GM18519 (cell line): ENCODE measurements at regions not wholly inside any gene's neighbourhood (a gene's known extent, or its start where the extent isn't known, plus 50 kb on each side); places are given as distances from the start of the nearest gene placed in this dataset.
"Not testable (repeated sequence)": the region's sequence is repeated elsewhere in the genome, so short reads cannot be mapped to it uniquely, and the experiment has no call there.

Experiments
- ATAC-seq: cut with Tn5 transposase; IDR thresholded peaks from one replicate; pipeline ENCODE4 v1.9.1; 2021; ENCODE audit warnings: mild to moderate bottlenecking, moderate library complexity; ENCODE audit not compliant: unreplicated experiment, low FRiP score

GRCh38 chr2:129923265-129924091, 56.0 kb upstream of the RAB6C start:
- no peak for ATAC-seq

GRCh38 chr2:129924115-129924514, 55.4 kb upstream of the RAB6C start:
- ATAC-seq, result not testable (repeated sequence)

GRCh38 chr2:129925381-129925780, 54.1 kb upstream of the RAB6C start:
- no peak for ATAC-seq

GRCh38 chr2:129927696-129928095, 51.8 kb upstream of the RAB6C start:
- ATAC-seq, result no peak

GRCh38 chr2:129929321-129930290, 49.9 kb upstream of the RAB6C start:
- no peak for ATAC-seq
